Prostate gland (tissue), 2 donors: ENCODE measurements at regions not wholly inside any gene's neighbourhood (a gene's known extent, or its start where the extent isn't known, plus 50 kb on each side); places are given as distances from the start of the nearest gene placed in this dataset.

Experiments used
- POLR2A ChIP-seq: fragments of 450-650 bp; IDR thresholded peaks from one replicate; pipeline ENCODE4 v1.6.1; 2016; ENCODE audit warnings: antibody characterized with exemption, mild to moderate bottlenecking
- POLR2AphosphoS5 ChIP-seq: sonication (generic); formaldehyde crosslinking; IDR thresholded peaks from one replicate; pipeline ENCODE4 v1.6.1; 2017; ENCODE audit warnings: antibody characterized with exemption
- TF ChIP-seq, protein P1 (sequence below), 4 experiments: fragments of 200-600 bp in 2 of 4; fragments of 450-650 bp in 2 of 4; sonication (generic) in 2 of 4; IDR thresholded peaks; 1 replicate in 3 of 4; 2 replicates in 1 of 4; pipeline ENCODE4 v1.5.1; 2016 to 2019; ENCODE audit warnings: antibody characterized with exemption in 4 of 4, mild to moderate bottlenecking in 2 of 4, moderate library complexity in 2 of 4

DNA sequence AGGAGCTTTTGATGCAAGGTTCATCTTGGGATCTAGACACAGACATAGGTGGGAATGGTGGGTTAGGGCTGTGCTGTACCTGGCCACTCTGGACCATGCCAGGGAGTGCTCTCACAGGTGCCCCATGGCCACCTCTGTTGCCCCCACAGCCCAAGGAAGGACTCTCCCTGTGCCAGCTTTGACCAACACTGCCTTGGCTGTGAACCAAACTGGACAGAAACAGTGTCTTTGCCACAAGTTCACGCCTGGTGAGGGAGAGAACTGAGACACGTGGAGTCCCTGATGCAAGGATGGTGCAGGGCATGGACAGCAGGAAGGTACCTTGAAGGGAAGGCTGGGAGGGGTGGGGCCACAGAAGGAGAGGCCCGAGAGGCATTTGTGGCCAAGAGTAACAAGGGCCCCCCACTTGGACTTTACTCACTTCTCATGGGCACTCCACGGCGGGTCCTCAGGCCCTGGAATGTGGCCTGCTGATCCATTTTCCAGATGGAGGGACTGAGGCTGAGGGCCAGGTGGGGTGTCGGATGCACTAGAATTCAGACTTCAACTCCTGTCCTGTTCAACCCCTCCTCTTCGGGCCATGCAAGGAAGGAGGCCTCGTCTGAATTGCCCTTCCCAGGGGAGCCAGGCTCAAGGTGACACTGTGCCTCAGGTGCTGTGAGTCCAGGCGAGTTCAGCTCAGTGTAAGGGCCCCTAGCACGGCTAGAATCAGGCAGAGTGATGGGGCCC lies 103.3 kb downstream of the YTHDF1 start:
- TF ChIP-seq POLR2AphosphoS5: no peak
- TF ChIP-seq, protein P1, sequence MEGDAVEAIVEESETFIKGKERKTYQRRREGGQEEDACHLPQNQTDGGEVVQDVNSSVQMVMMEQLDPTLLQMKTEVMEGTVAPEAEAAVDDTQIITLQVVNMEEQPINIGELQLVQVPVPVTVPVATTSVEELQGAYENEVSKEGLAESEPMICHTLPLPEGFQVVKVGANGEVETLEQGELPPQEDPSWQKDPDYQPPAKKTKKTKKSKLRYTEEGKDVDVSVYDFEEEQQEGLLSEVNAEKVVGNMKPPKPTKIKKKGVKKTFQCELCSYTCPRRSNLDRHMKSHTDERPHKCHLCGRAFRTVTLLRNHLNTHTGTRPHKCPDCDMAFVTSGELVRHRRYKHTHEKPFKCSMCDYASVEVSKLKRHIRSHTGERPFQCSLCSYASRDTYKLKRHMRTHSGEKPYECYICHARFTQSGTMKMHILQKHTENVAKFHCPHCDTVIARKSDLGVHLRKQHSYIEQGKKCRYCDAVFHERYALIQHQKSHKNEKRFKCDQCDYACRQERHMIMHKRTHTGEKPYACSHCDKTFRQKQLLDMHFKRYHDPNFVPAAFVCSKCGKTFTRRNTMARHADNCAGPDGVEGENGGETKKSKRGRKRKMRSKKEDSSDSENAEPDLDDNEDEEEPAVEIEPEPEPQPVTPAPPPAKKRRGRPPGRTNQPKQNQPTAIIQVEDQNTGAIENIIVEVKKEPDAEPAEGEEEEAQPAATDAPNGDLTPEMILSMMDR (IDR thresholded peaks at IDR 0.05): no peak
- TF ChIP-seq POLR2A: no peak
